HG02840 (cell line): ENCODE measurements at regions not wholly inside any gene's neighbourhood (a gene's known extent, or its start where the extent isn't known, plus 50 kb on each side); places are given as distances from the start of the nearest gene placed in this dataset.
"Not testable (repeated sequence)": the region's sequence is repeated elsewhere in the genome, so short reads cannot be mapped to it uniquely, and the experiment has no call there.

Experiments
- ATAC-seq: cut with Tn5 transposase; IDR thresholded peaks from one replicate; pipeline ENCODE4 v1.9.1; 2021; ENCODE audit warnings: mild to moderate bottlenecking, moderate library complexity, moderate number of reproducible peaks; ENCODE audit not compliant: unreplicated experiment, low FRiP score

DNA sequence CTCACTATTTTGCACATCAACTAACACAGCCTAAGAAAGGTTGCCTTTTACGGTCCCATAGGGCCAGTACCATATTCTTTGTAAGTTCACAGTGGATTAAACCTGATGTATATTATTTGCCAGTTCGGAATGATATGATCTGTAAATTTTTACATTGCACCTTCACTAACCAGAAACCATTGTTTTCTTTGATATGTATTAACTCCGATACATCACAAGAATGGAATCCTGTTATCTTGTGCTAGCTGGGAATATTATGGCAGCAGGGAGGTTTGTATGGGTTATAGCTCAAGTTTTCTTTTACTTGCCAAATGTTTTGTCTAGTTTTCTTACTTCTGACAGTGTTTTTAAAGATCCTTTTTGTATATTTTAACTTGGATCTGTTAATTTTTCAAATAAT is 51.4 kb upstream of the S1PR1 start:
- ATAC-seq, result no peak

GRCh38 chr1:101183388-101183699 is 53.5 kb upstream of the S1PR1 start:
- no peak for ATAC-seq

- no peak for ATAC-seq
Observed at GRCh38 chr1:101182627-101183387, 54.0 kb upstream of the S1PR1 start.

GRCh38 chr1:101181930-101182329 is 54.9 kb upstream of the S1PR1 start:
- no peak for ATAC-seq

GRCh38 chr1:101178688-101179491 is 57.9 kb upstream of the S1PR1 start:
- peak; percentile 86 for ATAC-seq

DNA sequence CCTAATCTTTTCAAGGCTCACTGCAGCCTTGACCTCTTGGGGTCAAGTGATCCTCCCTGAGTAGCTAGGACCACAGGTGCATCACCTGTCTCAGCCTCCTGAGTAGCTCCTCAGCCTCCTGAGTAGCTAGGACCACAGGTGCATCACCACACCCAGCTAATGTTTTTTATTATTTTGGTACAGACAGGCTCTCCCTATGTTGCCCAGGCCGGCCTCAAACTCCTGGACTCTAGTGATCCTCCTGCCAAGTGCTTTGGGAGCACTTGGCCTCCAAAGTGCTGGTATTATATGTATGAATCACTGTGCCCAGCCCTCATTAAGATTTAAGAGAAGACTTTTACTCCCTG is 58.5 kb upstream of the S1PR1 start:
- ATAC-seq, result peak; percentile 10

DNA sequence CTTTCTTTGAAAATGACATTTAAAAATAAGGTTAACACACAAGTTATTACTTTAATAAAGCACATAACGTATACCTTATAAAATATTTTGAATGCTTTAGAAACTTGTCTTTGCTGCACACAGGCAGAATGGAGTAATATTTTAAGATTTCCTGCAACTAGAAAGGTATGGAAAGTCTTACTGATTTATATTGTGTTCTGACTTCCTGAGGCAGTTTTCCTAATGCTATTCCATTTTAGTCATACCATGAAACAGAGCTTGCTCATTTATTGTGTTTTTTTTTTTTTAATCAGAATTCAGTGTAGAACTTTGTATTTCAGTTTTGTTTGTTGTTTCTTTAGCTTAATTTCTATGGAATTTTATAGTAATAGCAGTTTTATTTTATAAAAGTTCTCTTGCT is 60.9 kb upstream of the S1PR1 start:
- no peak for ATAC-seq

GRCh38 chr1:101175466-101175865 is 61.4 kb upstream of the S1PR1 start:
- ATAC-seq, result no peak

GRCh38 chr1:101174722-101175121 is 62.1 kb upstream of the S1PR1 start:
- no peak for ATAC-seq

- not testable (repeated sequence) for ATAC-seq
Observed at GRCh38 chr1:101174298-101174697, 62.5 kb upstream of the S1PR1 start.

GRCh38 chr1:101170506-101171050 is 66.2 kb upstream of the S1PR1 start:
- no peak for ATAC-seq

GRCh38 chr1:101167891-101168290 is 68.9 kb upstream of the S1PR1 start:
- ATAC-seq, result peak; percentile 82

GRCh38 chr1:101166583-101167120 is 70.2 kb upstream of the S1PR1 start:
- ATAC-seq, result no peak

DNA sequence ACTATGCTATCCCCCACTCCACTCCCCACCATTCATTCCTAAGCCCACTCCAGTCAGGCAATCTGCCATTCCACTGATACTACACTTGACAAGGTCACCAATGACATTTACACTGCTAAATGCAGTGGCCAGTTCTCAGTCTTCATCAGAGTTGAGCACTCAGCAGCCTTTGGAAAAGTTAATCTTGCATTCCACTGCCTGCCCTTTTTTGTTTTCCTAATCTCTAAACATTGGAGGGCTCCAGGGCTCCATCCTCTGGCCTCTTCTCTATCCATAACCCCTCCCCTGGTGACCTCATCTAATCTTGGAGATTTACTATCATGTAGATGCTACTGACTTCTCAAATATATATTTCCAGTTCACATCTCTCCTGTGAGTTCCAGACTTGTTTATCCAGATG is 70.9 kb upstream of the S1PR1 start:
- ATAC-seq, result no peak

DNA sequence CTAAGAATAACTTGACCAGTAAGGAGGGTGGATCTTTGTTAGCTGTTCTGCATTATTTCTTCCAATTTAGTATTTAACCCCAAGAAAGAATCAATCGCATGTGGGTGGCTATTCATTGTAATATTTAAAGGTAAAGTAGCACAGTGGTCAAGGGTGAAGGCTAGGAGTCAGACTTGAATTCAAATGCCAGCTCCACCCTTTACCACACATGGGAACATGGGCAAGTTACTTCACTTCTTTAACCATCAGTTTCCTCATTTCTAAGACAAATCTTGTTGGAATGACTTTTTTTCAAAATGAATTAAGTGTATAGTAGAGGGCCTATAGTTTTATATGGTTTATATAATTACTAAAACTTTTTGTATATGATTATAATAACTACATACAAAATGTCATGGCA is 71.3 kb upstream of the S1PR1 start:
- ATAC-seq, result no peak

GRCh38 chr1:101164776-101165175 is 72.0 kb upstream of the S1PR1 start:
- ATAC-seq, result no peak

GRCh38 chr1:101162736-101163735 is 73.8 kb upstream of the S1PR1 start:
- ATAC-seq, result no peak

DNA sequence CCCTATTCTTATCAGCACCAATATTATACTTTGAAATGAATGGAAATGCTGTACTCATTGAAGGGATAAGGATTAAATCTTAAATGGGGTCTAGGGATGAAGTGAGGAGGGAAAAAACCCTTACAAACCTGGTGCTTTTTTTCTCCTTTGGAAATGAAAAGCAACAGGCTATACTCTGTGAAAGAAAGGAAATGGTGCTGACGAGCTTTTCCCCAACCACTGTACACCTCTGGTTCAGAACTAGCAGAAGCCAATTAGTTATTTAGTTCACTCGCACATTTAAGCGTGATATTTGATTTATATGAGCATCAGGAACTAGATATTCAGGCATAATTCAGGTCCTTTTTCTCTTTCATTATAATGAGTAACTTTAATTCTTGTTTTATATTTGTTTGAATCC is 74.5 kb upstream of the S1PR1 start:
- no peak for ATAC-seq

DNA sequence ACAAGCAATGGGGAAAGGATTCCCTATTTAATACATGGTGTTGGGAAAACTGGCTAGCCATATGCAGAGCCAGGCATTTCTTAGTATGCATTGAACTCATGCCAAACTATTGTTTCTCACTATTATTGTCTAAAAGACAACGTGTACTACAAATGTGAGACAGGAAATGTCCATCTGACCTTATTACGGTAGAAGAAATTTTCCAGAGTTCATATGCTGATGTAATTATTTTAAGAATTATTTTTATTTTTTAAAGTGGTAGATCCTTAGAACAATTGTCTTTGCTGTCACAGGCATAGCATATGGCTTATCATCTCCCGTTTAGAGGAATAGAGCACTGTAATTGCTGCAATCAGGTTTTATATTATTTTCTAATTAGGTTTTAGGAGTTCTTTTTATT is 75.2 kb upstream of the S1PR1 start:
- no peak for ATAC-seq

GRCh38 chr1:101158424-101158823 is 78.4 kb upstream of the S1PR1 start:
- no peak for ATAC-seq
